GM12891 (cell line): ENCODE measurements at regions not wholly inside any gene's neighbourhood (a gene's known extent, or its start where the extent isn't known, plus 50 kb on each side); places are given as distances from the start of the nearest gene placed in this dataset.

Experiments
- DNase-seq: peaks from one replicate; pipeline ENCODE4 v3.0.0; 2011; ENCODE audit warnings: low spot score; ENCODE audit not compliant: insufficient read length
- FAIRE-seq: peaks from 2 replicates; lab custom pipeline; 2011; peaks lifted over from hg19 to GRCh38; lab: Jason Lieb, UNC
- PAX5 ChIP-seq: IDR thresholded peaks from 2 replicates; pipeline ENCODE4 v1.6.1; 2011; ENCODE audit warnings: low read length, moderate library complexity, mild to moderate bottlenecking; ENCODE audit not compliant: insufficient read depth, severe bottlenecking
- POLR2A ChIP-seq: IDR thresholded peaks from 2 replicates; pipeline ENCODE4 v1.6.1; 2011; ENCODE audit warnings: low read depth, low read length, control low read depth
- POLR2AphosphoS5 ChIP-seq: IDR thresholded peaks from 2 replicates; pipeline ENCODE4 v1.6.1; 2011; ENCODE audit warnings: low read depth, low read length, control low read depth
- POU2F2 ChIP-seq: IDR thresholded peaks from 2 replicates; pipeline ENCODE4 v1.6.1; 2011; ENCODE audit warnings: low read depth, mild to moderate bottlenecking, control low read depth, low read length, moderate library complexity
- SPI1 ChIP-seq: IDR thresholded peaks from 2 replicates; pipeline ENCODE4 v1.6.1; 2011; ENCODE audit warnings: low read depth, low read length, control low read depth
- TAF1 ChIP-seq: IDR thresholded peaks from 2 replicates; pipeline ENCODE4 v1.6.1; 2011; ENCODE audit warnings: low read depth, low read length, control low read depth

- no peak for TF ChIP-seq SPI1
- no peak for TF ChIP-seq POU2F2
- TF ChIP-seq POLR2A = no peak
- DNase-seq = no peak
Measured at GRCh38 chr4:35238793-35239192, 1005.5 kb downstream of the ARAP2 start.

GRCh38 chr4:35246493-35246892 is 997.8 kb downstream of the ARAP2 start:
- TF ChIP-seq POLR2A (no peak), POU2F2 (no peak), PAX5 (no peak), TAF1 (no peak), POLR2AphosphoS5 (no peak), SPI1 (no peak)
- FAIRE-seq = no peak
- DNase-seq = no peak

More at GRCh38 chr4:35238793-35239192, 1005.5 kb downstream of the ARAP2 start:
- FAIRE-seq = no peak

- TF ChIP-seq POLR2AphosphoS5 = no peak
- TF ChIP-seq PAX5 = no peak
- no peak for TF ChIP-seq POLR2A
- no peak for TF ChIP-seq POU2F2
- TF ChIP-seq TAF1 = no peak
- TF ChIP-seq SPI1 = no peak
- FAIRE-seq (no peak), DNase-seq (no peak)
Measured at GRCh38 chr4:35247047-35247446, 997.3 kb downstream of the ARAP2 start.

GRCh38 chr4:35250331-35250730 is 994.0 kb downstream of the ARAP2 start:
- FAIRE-seq = no peak
- TF ChIP-seq PAX5 (no peak), POLR2AphosphoS5 (no peak)
- DNase-seq = no peak

- no peak for DNase-seq
- no peak for FAIRE-seq
- no peak for TF ChIP-seq POU2F2
- TF ChIP-seq TAF1 = no peak
- TF ChIP-seq POLR2A = no peak
- no peak for TF ChIP-seq SPI1
- no peak for TF ChIP-seq POLR2AphosphoS5
- no peak for TF ChIP-seq PAX5
Measured at GRCh38 chr4:35250761-35251160, 993.6 kb downstream of the ARAP2 start.

GRCh38 chr4:35252071-35252470 is 992.2 kb downstream of the ARAP2 start:
- no peak for TF ChIP-seq SPI1
- no peak for TF ChIP-seq TAF1
- TF ChIP-seq POLR2AphosphoS5 = no peak
- TF ChIP-seq POLR2A = no peak
- no peak for TF ChIP-seq PAX5
- TF ChIP-seq POU2F2 = no peak
- no peak for FAIRE-seq
- DNase-seq = no peak

- no peak for FAIRE-seq
- no peak for DNase-seq
- TF ChIP-seq POLR2AphosphoS5 = no peak
- no peak for TF ChIP-seq SPI1
- TF ChIP-seq PAX5 = no peak
Measured at GRCh38 chr4:35252866-35253265, 991.4 kb downstream of the ARAP2 start.

- FAIRE-seq (no peak), DNase-seq (no peak)
- TF ChIP-seq PAX5 = no peak
- no peak for TF ChIP-seq TAF1
- no peak for TF ChIP-seq POLR2AphosphoS5
- no peak for TF ChIP-seq SPI1
- no peak for TF ChIP-seq POLR2A
- TF ChIP-seq POU2F2 = no peak
Measured at GRCh38 chr4:35253331-35253730, 991.0 kb downstream of the ARAP2 start.

GRCh38 chr4:35286434-35286833 is 957.9 kb downstream of the ARAP2 start:
- DNase-seq (no peak), FAIRE-seq (no peak)
- no peak for TF ChIP-seq PAX5
- no peak for TF ChIP-seq SPI1
- no peak for TF ChIP-seq POLR2AphosphoS5
- no peak for TF ChIP-seq POLR2A
- TF ChIP-seq POU2F2 = no peak
- TF ChIP-seq TAF1 = no peak

- TF ChIP-seq TAF1 (no peak), POU2F2 (no peak), POLR2AphosphoS5 (no peak), SPI1 (no peak), PAX5 (no peak), POLR2A (no peak)
- FAIRE-seq = no peak
- DNase-seq = no peak
Measured at GRCh38 chr4:35300996-35301774, 943.1 kb downstream of the ARAP2 start.
